ENCODE measurements at regions not wholly inside any gene's neighbourhood (a gene's known extent, or its start where the extent isn't known, plus 50 kb on each side); places are given as distances from the start of the nearest gene placed in this dataset.

GRCh38 chrX:68945081-68945602 is 116.3 kb downstream of the EFNB1 start:
- TF ChIP-seq CTCF (IDR thresholded peaks at IDR 0.05; ENCODE audit: borderline replicate concordance, extremely low read depth, insufficient read depth), result no peak
- H3K27ac ChIP-seq (ENCODE audit: low read depth in 2 of 2, low read length in 2 of 2), result no peak overlapping the region
- no peak overlapping the region for H3K4me3 ChIP-seq (ENCODE audit: low read length in 3 of 3)
- FAIRE-seq, result no peak
- H3K9me3 ChIP-seq (ENCODE audit: control insufficient read depth in 2 of 3, insufficient read depth in 1 of 3, low read length in 3 of 3), result no peaks in the 10 kb centered on the region
- H3K36me3 ChIP-seq (ENCODE audit: control insufficient read depth in 2 of 3, insufficient read depth in 3 of 3, low read length in 3 of 3), result no peaks in the 10 kb centered on the region
- no peak for DNase-seq
- intact Hi-C loops (cut with DNase I), result no loop called here
- no peaks in the 10 kb centered on the region for H3K27me3 ChIP-seq (ENCODE audit: control insufficient read depth, insufficient read depth, low read length)
- peaks cover 0 to 3% (median 0%) of the 10 kb centered on the region in 3 donors for H3K4me1 ChIP-seq (ENCODE audit: control insufficient read depth in 2 of 3, insufficient read depth in 2 of 3, low read depth in 1 of 3, low read length in 3 of 3)
- H3K9ac ChIP-seq (ENCODE audit: low read length in 3 of 3), result no peak overlapping the region

- Histone ChIP-seq H3K4me1 (ENCODE audit: control insufficient read depth in 2 of 3, insufficient read depth in 2 of 3, low read depth in 1 of 3, low read length in 3 of 3) (peaks cover 0 to 3% (median 0%) of the 10 kb centered on the region in 3 donors), H3K27ac (ENCODE audit: low read depth in 2 of 2, low read length in 2 of 2) (no peak overlapping the region), H3K36me3 (ENCODE audit: control insufficient read depth in 2 of 3, insufficient read depth in 3 of 3, low read length in 3 of 3) (no peaks in the 10 kb centered on the region), H3K9ac (ENCODE audit: low read length in 3 of 3) (no peak overlapping the region), H3K27me3 (ENCODE audit: control insufficient read depth, insufficient read depth, low read length) (no peaks in the 10 kb centered on the region), H3K4me3 (ENCODE audit: low read length in 3 of 3) (no peak overlapping the region), H3K9me3 (ENCODE audit: control insufficient read depth in 2 of 3, insufficient read depth in 1 of 3, low read length in 3 of 3) (no peaks in the 10 kb centered on the region)
- DNase-seq (no peak), FAIRE-seq (no peak)
- no peak for TF ChIP-seq CTCF (IDR thresholded peaks at IDR 0.05; ENCODE audit: borderline replicate concordance, extremely low read depth, insufficient read depth)
- intact Hi-C loops (cut with DNase I), result no loop called here
Measured at GRCh38 chrX:68944211-68944610, 115.4 kb downstream of the EFNB1 start.

GRCh38 chrX:68942840-68943239 is 114.0 kb downstream of the EFNB1 start:
- no peak overlapping the region for H3K9ac ChIP-seq (ENCODE audit: low read length in 3 of 3)
- TF ChIP-seq CTCF (IDR thresholded peaks at IDR 0.05; ENCODE audit: borderline replicate concordance, extremely low read depth, insufficient read depth), result no peak
- DNase-seq (no peak), FAIRE-seq (no peak)
- intact Hi-C loops (cut with DNase I), result no loop called here
- H3K4me1 ChIP-seq (ENCODE audit: control insufficient read depth in 2 of 3, insufficient read depth in 2 of 3, low read depth in 1 of 3, low read length in 3 of 3), result peaks cover 0 to 3% (median 3%) of the 10 kb centered on the region in 3 donors
- no peak overlapping the region for H3K4me3 ChIP-seq (ENCODE audit: low read length in 3 of 3)
- H3K36me3 ChIP-seq (ENCODE audit: control insufficient read depth in 2 of 3, insufficient read depth in 3 of 3, low read length in 3 of 3), result no peaks in the 10 kb centered on the region
- H3K27ac ChIP-seq (ENCODE audit: low read depth in 2 of 2, low read length in 2 of 2), result no peak overlapping the region
- H3K9me3 ChIP-seq (ENCODE audit: control insufficient read depth in 2 of 3, insufficient read depth in 1 of 3, low read length in 3 of 3), result no peaks in the 10 kb centered on the region
- H3K27me3 ChIP-seq (ENCODE audit: control insufficient read depth, insufficient read depth, low read length), result no peaks in the 10 kb centered on the region

- DNase-seq, result no peak
Measured at GRCh38 chrX:68942104-68942503, 113.3 kb downstream of the EFNB1 start.

More at GRCh38 chrX:68942104-68942503, 113.3 kb downstream of the EFNB1 start:
- intact Hi-C loops (cut with DNase I), result no loop called here
- Histone ChIP-seq H3K27me3 (ENCODE audit: control insufficient read depth, insufficient read depth, low read length) (no peaks in the 10 kb centered on the region), H3K4me1 (ENCODE audit: control insufficient read depth in 2 of 3, insufficient read depth in 2 of 3, low read depth in 1 of 3, low read length in 3 of 3) (peaks cover 0 to 3% (median 3%) of the 10 kb centered on the region in 3 donors), H3K4me3 (ENCODE audit: low read length in 3 of 3) (no peak overlapping the region), H3K27ac (ENCODE audit: low read depth in 2 of 2, low read length in 2 of 2) (no peak overlapping the region), H3K36me3 (ENCODE audit: control insufficient read depth in 2 of 3, insufficient read depth in 3 of 3, low read length in 3 of 3) (no peaks in the 10 kb centered on the region), H3K9me3 (ENCODE audit: control insufficient read depth in 2 of 3, insufficient read depth in 1 of 3, low read length in 3 of 3) (no peaks in the 10 kb centered on the region), H3K9ac (ENCODE audit: low read length in 3 of 3) (no peak overlapping the region)
- TF ChIP-seq CTCF (IDR thresholded peaks at IDR 0.05; ENCODE audit: borderline replicate concordance, extremely low read depth, insufficient read depth), result no peak
- no peak for FAIRE-seq
